ENCODE measurements at regions not wholly inside any gene's neighbourhood (a gene's known extent, or its start where the extent isn't known, plus 50 kb on each side); places are given as distances from the start of the nearest gene placed in this dataset.

- TF ChIP-seq CTCF (conservative IDR thresholded peaks at IDR 0.05) = no peak
- H3K27ac ChIP-seq = no peak overlapping the region
Observed at GRCh38 chr10:108104551-108105156, 940.1 kb upstream of the SORCS1 start.

GRCh38 chr10:108097258-108097657 lies 932.8 kb upstream of the SORCS1 start:
- TF ChIP-seq CTCF (conservative IDR thresholded peaks at IDR 0.05) = no peak
- H3K27ac ChIP-seq = no peak overlapping the region

GRCh38 chr10:108095932-108096925 lies 931.7 kb upstream of the SORCS1 start:
- no peak for TF ChIP-seq CTCF (conservative IDR thresholded peaks at IDR 0.05)
- H3K27ac ChIP-seq = no peak overlapping the region

- no peak for TF ChIP-seq CTCF (conservative IDR thresholded peaks at IDR 0.05)
- no peak overlapping the region for H3K27ac ChIP-seq
Observed at GRCh38 chr10:108090476-108091215, 926.1 kb upstream of the SORCS1 start.

GRCh38 chr10:108086502-108086901 lies 922.0 kb upstream of the SORCS1 start:
- H3K27ac ChIP-seq = no peak overlapping the region
- no peak for TF ChIP-seq CTCF (conservative IDR thresholded peaks at IDR 0.05)

GRCh38 chr10:108082596-108082995 lies 918.1 kb upstream of the SORCS1 start:
- no peak for TF ChIP-seq CTCF (conservative IDR thresholded peaks at IDR 0.05)

GRCh38 chr10:108078263-108078662 lies 913.8 kb upstream of the SORCS1 start:
- H3K27ac ChIP-seq = no peak overlapping the region
- TF ChIP-seq CTCF (conservative IDR thresholded peaks at IDR 0.05) = no peak

More at GRCh38 chr10:108082596-108082995, 918.1 kb upstream of the SORCS1 start:
- no peak overlapping the region for H3K27ac ChIP-seq

Measured in VCaP (cell line).